Transverse colon (tissue), 4 donors: ENCODE measurements at regions not wholly inside any gene's neighbourhood (a gene's known extent, or its start where the extent isn't known, plus 50 kb on each side); places are given as distances from the start of the nearest gene placed in this dataset.

ENCODE experiments used
- DNase-seq: peaks from one replicate; pipeline ENCODE4 v3.0.0-alpha.2; 2019
- H3K27ac ChIP-seq, 4 donors: fragments of 200-600 bp; sonication (generic); 2 replicates each; pipeline ENCODE4 v1.5.1; 2016 to 2018; ENCODE audit warnings: inconsistent platforms in 4 of 4
- H3K27me3 ChIP-seq: fragments of 200-600 bp; sonication (generic); 2 replicates; pipeline ENCODE4 v1.5.1; 2017; ENCODE audit warnings: inconsistent platforms
- H3K36me3 ChIP-seq, 4 donors: fragments of 200-600 bp; sonication (generic); 2 replicates each; pipeline ENCODE4 v1.5.1; 2017 to 2019; ENCODE audit warnings: inconsistent platforms in 4 of 4
- H3K4me1 ChIP-seq, 4 donors: fragments of 200-600 bp; sonication (generic); 2 replicates each; pipeline ENCODE4 v1.5.1; 2017 to 2020; ENCODE audit warnings: inconsistent platforms in 4 of 4
- H3K4me3 ChIP-seq, 4 donors: fragments of 200-600 bp; sonication (generic); 1 replicate in 1 of 4; 2 replicates in 3 of 4; pipeline versions ENCODE4 v1.5.1 to v1.6.1; 2017 to 2019; ENCODE audit warnings: inconsistent platforms in 4 of 4
- H3K9me3 ChIP-seq, 2 donors: fragments of 200-600 bp; sonication (generic); 2 replicates each; pipeline ENCODE4 v1.5.1; 2017 to 2019; ENCODE audit warnings: inconsistent platforms in 2 of 2
- EP300 ChIP-seq: sonication (generic); formaldehyde crosslinking; IDR thresholded peaks from one replicate; pipeline ENCODE4 v1.6.1; 2017; ENCODE audit warnings: antibody characterized with exemption, low read depth
- POLR2A ChIP-seq: fragments of 450-650 bp; IDR thresholded peaks from one replicate; pipeline ENCODE4 v1.6.1; 2016; ENCODE audit warnings: antibody characterized with exemption, mild to moderate bottlenecking, moderate library complexity
- POLR2AphosphoS5 ChIP-seq, 3 donors: sonication (generic); formaldehyde crosslinking; IDR thresholded peaks; one replicate each; pipeline ENCODE4 v1.6.1; 2016; ENCODE audit warnings: antibody characterized with exemption in 3 of 3
- WGBS, 2 donors: methylation state at CpG; one replicate each; pipeline ENCODE4 v1.1.5; 2018; ENCODE audit warnings: low coverage in 1 of 2; 5-methylcytosine and 5-hydroxymethylcytosine counted together
- in situ Hi-C, 4 donors: fragments of 200-750 bp; cut with MboI; loops; one replicate each; pipeline versions ENCODE4 v1.15.0 to v1.15.1; 2017; ENCODE audit warnings: low sequenced_read_pairs in 3 of 4, low pct_ligation_motif_present in 1 of 4, low pct_unique_long_range_greater_than_20kb in 1 of 4
- intact Hi-C: fragments of 100-400 bp; cut with DNase I; formaldehyde crosslinking; loops from one replicate; pipeline ENCODE4 v1.15.1; 2023; ENCODE audit warnings: low total_unique reads
- TF ChIP-seq, protein P1 (sequence below), 5 experiments: fragments of 200-600 bp in 3 of 5; fragments of 450-650 bp in 2 of 5; sonication (generic) in 3 of 5; IDR thresholded peaks; 1 replicate in 2 of 5; 2 replicates in 3 of 5; pipeline ENCODE4 v1.5.1; 2016 to 2017; ENCODE audit warnings: antibody characterized with exemption in 5 of 5, inconsistent platforms in 3 of 5, mild to moderate bottlenecking in 2 of 5, moderate library complexity in 1 of 5

GRCh38 chr4:136392576-136392975 lies 1139.7 kb downstream of the PCDH18 start:
- H3K27me3 ChIP-seq = no peaks in the 10 kb centered on the region
- no peak overlapping the region for H3K27ac ChIP-seq
- intact Hi-C loops (no loop called here), in situ Hi-C loops (no loop called here)
- no peaks in the 10 kb centered on the region for H3K9me3 ChIP-seq
- no peak for DNase-seq
- H3K4me1 ChIP-seq = no peaks in the 10 kb centered on the region
- H3K36me3 ChIP-seq = no peaks in the 10 kb centered on the region
- H3K4me3 ChIP-seq = no peak overlapping the region
- TF ChIP-seq POLR2A (no peak), POLR2AphosphoS5 (IDR thresholded peaks at IDR 0.05) (no peak), EP300 (no peak)
- TF ChIP-seq, protein P1, sequence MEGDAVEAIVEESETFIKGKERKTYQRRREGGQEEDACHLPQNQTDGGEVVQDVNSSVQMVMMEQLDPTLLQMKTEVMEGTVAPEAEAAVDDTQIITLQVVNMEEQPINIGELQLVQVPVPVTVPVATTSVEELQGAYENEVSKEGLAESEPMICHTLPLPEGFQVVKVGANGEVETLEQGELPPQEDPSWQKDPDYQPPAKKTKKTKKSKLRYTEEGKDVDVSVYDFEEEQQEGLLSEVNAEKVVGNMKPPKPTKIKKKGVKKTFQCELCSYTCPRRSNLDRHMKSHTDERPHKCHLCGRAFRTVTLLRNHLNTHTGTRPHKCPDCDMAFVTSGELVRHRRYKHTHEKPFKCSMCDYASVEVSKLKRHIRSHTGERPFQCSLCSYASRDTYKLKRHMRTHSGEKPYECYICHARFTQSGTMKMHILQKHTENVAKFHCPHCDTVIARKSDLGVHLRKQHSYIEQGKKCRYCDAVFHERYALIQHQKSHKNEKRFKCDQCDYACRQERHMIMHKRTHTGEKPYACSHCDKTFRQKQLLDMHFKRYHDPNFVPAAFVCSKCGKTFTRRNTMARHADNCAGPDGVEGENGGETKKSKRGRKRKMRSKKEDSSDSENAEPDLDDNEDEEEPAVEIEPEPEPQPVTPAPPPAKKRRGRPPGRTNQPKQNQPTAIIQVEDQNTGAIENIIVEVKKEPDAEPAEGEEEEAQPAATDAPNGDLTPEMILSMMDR (IDR thresholded peaks at IDR 0.05) = no peak

DNA sequence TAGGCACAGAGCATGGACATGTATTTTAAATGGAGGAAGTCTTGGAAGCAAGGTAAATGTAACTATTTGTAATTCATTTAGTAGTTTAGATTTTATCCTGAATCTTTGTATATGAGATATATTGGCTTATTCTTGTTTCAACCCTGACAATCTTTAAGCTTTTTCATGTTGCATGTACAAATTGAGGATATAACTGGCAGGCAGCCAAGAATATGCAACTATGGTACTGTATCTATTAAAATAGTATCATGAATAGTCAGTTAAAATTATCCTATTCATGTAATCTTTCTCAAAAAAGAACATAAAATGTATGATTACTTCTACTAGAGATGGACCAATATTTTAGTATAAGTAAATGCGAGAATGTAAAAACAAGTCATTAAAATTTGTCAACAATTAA lies 1141.5 kb downstream of the PCDH18 start:
- Histone ChIP-seq H3K36me3 (no peaks in the 10 kb centered on the region), H3K4me3 (no peak overlapping the region), H3K9me3 (no peaks in the 10 kb centered on the region), H3K4me1 (no peaks in the 10 kb centered on the region), H3K27ac (no peak overlapping the region), H3K27me3 (no peaks in the 10 kb centered on the region)
- TF ChIP-seq, protein P1 (IDR thresholded peaks at IDR 0.05) = no peak
- TF ChIP-seq POLR2A = no peak
- intact Hi-C loops = no loop called here
- WGBS, 2 donors = 79 to 84% methylated on average over 1 of the region's 1 CpG
- no peak for DNase-seq
- in situ Hi-C loops = no loop called here

- TF ChIP-seq POLR2AphosphoS5 (IDR thresholded peaks at IDR 0.05) = no peak
- no peak for TF ChIP-seq POLR2A
- TF ChIP-seq EP300 = no peak
- TF ChIP-seq, protein P1 (IDR thresholded peaks at IDR 0.05) = no peak
- no peak for DNase-seq
- Histone ChIP-seq H3K36me3 (no peaks in the 10 kb centered on the region), H3K9me3 (no peaks in the 10 kb centered on the region), H3K27me3 (no peaks in the 10 kb centered on the region), H3K4me1 (no peaks in the 10 kb centered on the region), H3K4me3 (no peak overlapping the region), H3K27ac (no peak overlapping the region)
- in situ Hi-C loops (no loop called here), intact Hi-C loops (no loop called here)
- 88 to 95% methylated on average over 1 of the region's 1 CpG for WGBS, 2 donors
These were observed 1149.2 kb downstream of the PCDH18 start for GRCh38 chr4:136383082-136383481.

DNA sequence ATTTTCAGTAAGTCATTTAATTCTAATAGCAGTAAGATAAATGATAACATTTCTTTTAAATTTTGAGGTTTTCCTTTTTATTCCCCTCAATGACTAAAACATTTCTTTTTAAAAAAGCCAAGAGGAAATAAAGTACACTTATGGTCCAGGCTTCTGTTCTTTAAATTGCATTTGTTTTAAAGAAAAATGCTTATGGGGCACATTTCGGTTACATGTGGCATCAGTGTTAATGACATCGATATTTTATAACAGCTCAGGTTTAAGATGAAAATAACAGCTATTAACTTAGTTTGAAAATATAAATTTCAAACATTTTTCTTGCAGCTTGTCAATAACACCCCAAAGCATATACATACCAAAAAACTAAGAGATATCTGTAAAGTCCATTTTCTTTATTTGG lies 1161.1 kb downstream of the PCDH18 start:
- H3K27ac ChIP-seq = no peak overlapping the region
- no peak for TF ChIP-seq EP300
- TF ChIP-seq, protein P1 (IDR thresholded peaks at IDR 0.05) = no peak
- no peak for TF ChIP-seq POLR2A
- TF ChIP-seq POLR2AphosphoS5 (IDR thresholded peaks at IDR 0.05) = no peak
- no peaks in the 10 kb centered on the region for H3K9me3 ChIP-seq
- DNase-seq = no peak
- 84 to 96% methylated on average over 2 of the region's 2 CpGs for WGBS, 2 donors
- in situ Hi-C loops (no loop called here), intact Hi-C loops (no loop called here)
- H3K36me3 ChIP-seq = no peaks in the 10 kb centered on the region
- no peak overlapping the region for H3K4me3 ChIP-seq
- no peaks in the 10 kb centered on the region for H3K4me1 ChIP-seq
- no peaks in the 10 kb centered on the region for H3K27me3 ChIP-seq
